A549 (cell line): ENCODE measurements at regions not wholly inside any gene's neighbourhood (a gene's known extent, or its start where the extent isn't known, plus 50 kb on each side); places are given as distances from the start of the nearest gene placed in this dataset.

ENCODE experiments used
- ATAC-seq, 2 experiments: fragments of 200-7000 bp in 1 of 2; fragments of >200 bp in 1 of 2; cut with Nextera tagmentation in 1 of 2; cut with Tn5 transposase in 1 of 2; 3 replicates each; pipeline versions ENCODE4 v1.8.0 to v1.9.1; 2018 to 2020; ENCODE audit warnings: mild to moderate bottlenecking in 1 of 2, moderate library complexity in 1 of 2
- CTCF ChIA-PET: fragments of 300-600 bp; sonication (Branson Sonifier 250); formaldehyde crosslinking; extraction: SDS; loops from one replicate; lab custom pipeline; 2021; ENCODE audit warnings: antibody characterized with exemption, inconsistent platforms; lab: Yijun Ruan, JAX
- POLR2A ChIA-PET: fragments of 350-600 bp; formaldehyde crosslinking; extraction: SDS; loops from one replicate; lab custom pipeline; 2021; ENCODE audit warnings: antibody characterized with exemption, inconsistent platforms; lab: Yijun Ruan, JAX
- DNase-seq, 2 experiments: peaks; one replicate each; pipeline versions ENCODE4 v3.0.0 to v3.0.0-alpha.2; 2011 to 2016; ENCODE audit warnings: low read depth in 1 of 2, low spot score in 1 of 2
- FAIRE-seq: peaks from 2 replicates; lab custom pipeline; 2011; peaks lifted over from hg19 to GRCh38; lab: Jason Lieb, UNC
- H3K27ac ChIP-seq, 2 experiments: fragments of >200 bp; sonication (Bioruptor Twin); formaldehyde crosslinking; 3 replicates each; pipeline ENCODE4 v1.5.1; 2016 to 2017
- H3K4me1 ChIP-seq: fragments of >200 bp; sonication (Bioruptor Twin); formaldehyde crosslinking; 3 replicates; pipeline ENCODE4 v1.6.1; 2016
- H3K4me2 ChIP-seq: fragments of >200 bp; sonication (Bioruptor Twin); formaldehyde crosslinking; 3 replicates; pipeline ENCODE4 v1.6.1; 2016
- H3K4me3 ChIP-seq: fragments of >200 bp; sonication (Bioruptor Twin); formaldehyde crosslinking; 3 replicates; pipeline ENCODE4 v1.5.1; 2016
- H3K9me3 ChIP-seq: fragments of >200 bp; sonication (Bioruptor Twin); formaldehyde crosslinking; 3 replicates; pipeline ENCODE4 v1.6.1; 2016
- ATOH8 ChIP-seq: fragments of 250-450 bp; sonication (Bioruptor Pico); IDR thresholded peaks from 2 replicates; pipeline ENCODE4 v1.5.0; 2020; ENCODE audit warnings: low read depth, mild to moderate bottlenecking, moderate library complexity
- BCL3 ChIP-seq: fragments of >200 bp; sonication (Bioruptor Twin); formaldehyde crosslinking; IDR thresholded peaks from 3 replicates; pipeline ENCODE4 v1.6.1; 2016
- CBX2 ChIP-seq: fragments of 200-600 bp; sonication (generic); IDR thresholded peaks from 2 replicates; pipeline ENCODE4 v1.6.1; 2016; ENCODE audit warnings: low read depth, mild to moderate bottlenecking, borderline replicate concordance
- CEBPB ChIP-seq, 2 experiments: fragments of >200 bp in 1 of 2; sonication (Bioruptor Twin) in 1 of 2; formaldehyde crosslinking in 1 of 2; IDR thresholded peaks; 2 replicates each; pipeline ENCODE4 v1.6.1; 2012 to 2016
- EHF ChIP-seq: fragments of 250-450 bp; sonication (Bioruptor Pico); IDR thresholded peaks from 2 replicates; pipeline ENCODE4 v1.5.0; 2020; ENCODE audit warnings: mild to moderate bottlenecking
- EHMT2 ChIP-seq: fragments of 200-600 bp; sonication (generic); IDR thresholded peaks from 2 replicates; pipeline ENCODE4 v1.6.1; 2016; ENCODE audit warnings: antibody characterized with exemption, low read depth, mild to moderate bottlenecking, moderate library complexity
- EP300 ChIP-seq, 2 experiments: fragments of >200 bp; sonication (Bioruptor Twin); formaldehyde crosslinking; IDR thresholded peaks; 2 replicates in 1 of 2; 3 replicates in 1 of 2; pipeline ENCODE4 v1.6.1; 2016 to 2017
- FOSB ChIP-seq: fragments of 250-450 bp; sonication (Bioruptor Pico); IDR thresholded peaks from 2 replicates; pipeline ENCODE4 v1.5.0; 2020; ENCODE audit warnings: mild to moderate bottlenecking, moderate library complexity
- FOSL2 ChIP-seq, 2 experiments: fragments of 450-650 bp in 1 of 2; fragments of >200 bp in 1 of 2; sonication (Bioruptor Twin) in 1 of 2; formaldehyde crosslinking; IDR thresholded peaks; 2 replicates each; pipeline versions ENCODE4 v1.5.0 to v1.6.1; 2016 to 2020; ENCODE audit warnings: mild to moderate bottlenecking in 1 of 2, moderate library complexity in 1 of 2
- HEYL ChIP-seq: fragments of 250-450 bp; sonication (Bioruptor Pico); IDR thresholded peaks from 2 replicates; pipeline ENCODE4 v1.8.0; 2021; ENCODE audit warnings: mild to moderate bottlenecking, moderate library complexity
- HMGXB4 ChIP-seq: fragments of 250-450 bp; sonication (Bioruptor Pico); IDR thresholded peaks from 2 replicates; pipeline ENCODE4 v1.5.0; 2021; ENCODE audit warnings: mild to moderate bottlenecking, moderate library complexity, borderline replicate concordance
- HOXB13 ChIP-seq: fragments of 250-450 bp; sonication (Bioruptor Pico); IDR thresholded peaks from 2 replicates; pipeline ENCODE4 v1.5.0; 2020; ENCODE audit warnings: low read depth, mild to moderate bottlenecking, moderate library complexity
- HOXB5 ChIP-seq: fragments of 250-450 bp; sonication (Bioruptor Pico); IDR thresholded peaks from 2 replicates; pipeline ENCODE4 v1.5.0; 2020; ENCODE audit warnings: mild to moderate bottlenecking, moderate library complexity
- JUN ChIP-seq, 2 experiments: fragments of >200 bp; sonication (Bioruptor Twin); formaldehyde crosslinking; IDR thresholded peaks; 2 replicates in 1 of 2; 3 replicates in 1 of 2; pipeline ENCODE4 v1.6.1; 2016 to 2017
- JUNB ChIP-seq: fragments of >200 bp; sonication (Bioruptor Twin); formaldehyde crosslinking; IDR thresholded peaks from 2 replicates; pipeline ENCODE4 v1.6.1; 2016
- KDM1A ChIP-seq: fragments of 200-600 bp; sonication (generic); IDR thresholded peaks from 2 replicates; pipeline ENCODE4 v1.6.1; 2016; ENCODE audit warnings: low read depth, mild to moderate bottlenecking
- MAFK ChIP-seq: fragments of 450-650 bp; IDR thresholded peaks from 2 replicates; pipeline ENCODE4 v1.6.1; 2014; ENCODE audit not compliant: partially characterized antibody
- MYC ChIP-seq: IDR thresholded peaks from 2 replicates; pipeline ENCODE4 v1.6.1; 2012; ENCODE audit warnings: mild to moderate bottlenecking, inconsistent platforms, low read length, improper control_type of control experiment, borderline replicate concordance
- POLR2A ChIP-seq: IDR thresholded peaks from 2 replicates; pipeline ENCODE4 v1.6.1; 2012; ENCODE audit warnings: mild to moderate bottlenecking, low read length
- RCOR1 ChIP-seq: fragments of 150-350 bp; IDR thresholded peaks from 2 replicates; pipeline ENCODE4 v1.6.1; 2014; ENCODE audit warnings: antibody characterized with exemption, low read length, low read depth
- SREBF2 ChIP-seq: fragments of 450-650 bp; IDR thresholded peaks from 2 replicates; pipeline ENCODE4 v1.6.1; 2014; ENCODE audit warnings: mild to moderate bottlenecking, moderate library complexity
- TP53 ChIP-seq: fragments of 250-450 bp; sonication (Bioruptor Pico); IDR thresholded peaks from 2 replicates; pipeline ENCODE4 v1.5.0; 2021; ENCODE audit warnings: mild to moderate bottlenecking, moderate library complexity
- USF2 ChIP-seq: fragments of 450-650 bp; IDR thresholded peaks from 2 replicates; pipeline ENCODE4 v1.6.1; 2014; ENCODE audit warnings: antibody characterized with exemption
- ZFP36 ChIP-seq: fragments of 450-650 bp; IDR thresholded peaks from 2 replicates; pipeline ENCODE4 v1.6.1; 2014; ENCODE audit warnings: borderline replicate concordance; ENCODE audit not compliant: partially characterized antibody
- ZNF302 ChIP-seq: fragments of 250-450 bp; sonication (Bioruptor Pico); IDR thresholded peaks from 2 replicates; pipeline ENCODE4 v1.9.0; 2021; ENCODE audit warnings: inconsistent platforms, mild to moderate bottlenecking, moderate library complexity
- WGBS: methylation state at CpG from one replicate; pipeline ENCODE4 v1.1.6; 2017; ENCODE audit errors: missing lambda C conversion rate; 5-methylcytosine and 5-hydroxymethylcytosine counted together
- TF ChIP-seq, protein P1 (sequence below): fragments of >200 bp; sonication (Bioruptor Twin); formaldehyde crosslinking; IDR thresholded peaks from 2 replicates; pipeline ENCODE4 v1.6.1; 2016
- TF ChIP-seq, protein P2 (sequence below): IDR thresholded peaks from 2 replicates; pipeline ENCODE4 v1.6.1; 2012

GRCh38 chr6:117110737-117111136 lies 154.6 kb upstream of the VGLL2 start:
- Histone ChIP-seq H3K4me1 (no peaks in the 10 kb centered on the region), H3K4me3 (no peak overlapping the region), H3K4me2 (no peak overlapping the region), H3K9me3 (no peaks in the 10 kb centered on the region), H3K27ac (no peak overlapping the region)
- ChIA-PET CTCF (no interaction called here), POLR2A (no interaction called here)
- no peak for ATAC-seq
- no peak for TF ChIP-seq HMGXB4 (CRISPR knock-in tag)
- TF ChIP-seq EHF: no peak
- no peak for TF ChIP-seq MAFK
- no peak for TF ChIP-seq SREBF2
- no peak for TF ChIP-seq RCOR1
- TF ChIP-seq FOSL2 (IDR thresholded peaks at IDR 0.05): no peak
- TF ChIP-seq FOSL2 (CRISPR knock-in tag; IDR thresholded peaks at IDR 0.05): no peak
- no peak for TF ChIP-seq BCL3
- no peak for TF ChIP-seq CEBPB (IDR thresholded peaks at IDR 0.05)
- FAIRE-seq: no peak
- WGBS: 0% methylated on average over 1 of the region's 5 CpGs
- no peak for DNase-seq

DNA sequence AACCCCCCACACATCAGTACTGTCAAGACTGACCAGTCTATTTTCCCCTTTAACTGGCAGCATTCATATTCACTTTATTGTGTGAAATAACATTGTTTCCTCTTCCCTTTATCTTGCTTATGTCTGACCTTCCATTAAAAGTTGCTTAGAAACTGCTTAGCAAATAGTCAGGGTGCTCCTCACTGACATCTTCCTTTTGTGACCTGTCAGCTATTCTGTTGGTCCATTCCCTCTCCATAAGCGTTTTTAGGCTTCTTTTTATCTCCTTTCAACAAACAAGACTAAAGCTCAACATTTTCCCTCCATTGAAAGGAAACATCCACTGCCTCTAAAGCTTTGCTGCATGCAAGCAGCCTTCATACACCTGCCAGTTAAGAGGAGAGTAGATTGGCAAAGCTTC lies 147.7 kb upstream of the VGLL2 start:
- TF ChIP-seq, protein P1, sequence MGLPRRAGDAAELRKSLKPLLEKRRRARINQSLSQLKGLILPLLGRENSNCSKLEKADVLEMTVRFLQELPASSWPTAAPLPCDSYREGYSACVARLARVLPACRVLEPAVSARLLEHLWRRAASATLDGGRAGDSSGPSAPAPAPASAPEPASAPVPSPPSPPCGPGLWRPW: no peak
- TF ChIP-seq HOXB13 (CRISPR knock-in tag): no peak
- TF ChIP-seq FOSB: no peak
- no peak for TF ChIP-seq MAFK
- TF ChIP-seq HMGXB4 (CRISPR knock-in tag): no peak
- TF ChIP-seq RCOR1: no peak
- Histone ChIP-seq H3K27ac (no peak overlapping the region), H3K9me3 (no peaks in the 10 kb centered on the region), H3K4me2 (no peak overlapping the region), H3K4me3 (no peak overlapping the region), H3K4me1 (no peaks in the 10 kb centered on the region)
- ChIA-PET POLR2A (no interaction called here), CTCF (no interaction called here)
- FAIRE-seq: no peak
- no peak for DNase-seq
- 7% methylated on average over 1 of the region's 1 CpG for WGBS
- ATAC-seq: no peak

- Histone ChIP-seq H3K27ac (no peak overlapping the region), H3K4me1 (no peaks in the 10 kb centered on the region), H3K4me3 (no peak overlapping the region), H3K9me3 (no peaks in the 10 kb centered on the region), H3K4me2 (no peak overlapping the region)
- CTCF ChIA-PET: no interaction called here
- TF ChIP-seq FOSL2 (IDR thresholded peaks at IDR 0.05) (no peak), FOSL2 (CRISPR knock-in tag; IDR thresholded peaks at IDR 0.05) (no peak), USF2 (no peak), ATOH8 (no peak), CBX2 (no peak), KDM1A (no peak), SREBF2 (no peak), HOXB5 (CRISPR knock-in tag) (no peak), ZFP36 (no peak), JUN (IDR thresholded peaks at IDR 0.05) (no peak), TP53 (no peak), ZNF302 (CRISPR knock-in tag) (no peak), JUNB (no peak), HEYL (CRISPR knock-in tag) (no peak), EHMT2 (no peak), POLR2A (no peak), MYC (no peak), EP300 (IDR thresholded peaks at IDR 0.05) (no peak)
- TF ChIP-seq, protein P2, sequence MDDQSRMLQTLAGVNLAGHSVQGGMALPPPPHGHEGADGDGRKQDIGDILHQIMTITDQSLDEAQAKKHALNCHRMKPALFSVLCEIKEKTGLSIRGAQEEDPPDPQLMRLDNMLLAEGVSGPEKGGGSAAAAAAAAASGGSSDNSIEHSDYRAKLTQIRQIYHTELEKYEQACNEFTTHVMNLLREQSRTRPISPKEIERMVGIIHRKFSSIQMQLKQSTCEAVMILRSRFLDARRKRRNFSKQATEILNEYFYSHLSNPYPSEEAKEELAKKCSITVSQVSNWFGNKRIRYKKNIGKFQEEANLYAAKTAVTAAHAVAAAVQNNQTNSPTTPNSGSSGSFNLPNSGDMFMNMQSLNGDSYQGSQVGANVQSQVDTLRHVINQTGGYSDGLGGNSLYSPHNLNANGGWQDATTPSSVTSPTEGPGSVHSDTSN: no peak
- ATAC-seq (no peak), DNase-seq (no peak), FAIRE-seq (no peak)
- POLR2A ChIA-PET: no interaction called here
These were observed 146.9 kb upstream of the VGLL2 start for GRCh38 chr6:117118490-117118889.
